Heart left ventricle (tissue), 13 donors: ENCODE measurements at regions not wholly inside any gene's neighbourhood (a gene's known extent, or its start where the extent isn't known, plus 50 kb on each side); places are given as distances from the start of the nearest gene placed in this dataset.

ENCODE experiments used
- CTCF ChIP-seq, 12 donors: fragments of 200-600 bp; sonication (generic) in 4 of 12; IDR thresholded peaks; one replicate each; pipeline versions ENCODE4 v1.5.0 to v1.8.0; 2018 to 2022; ENCODE audit warnings: antibody characterized with exemption in 12 of 12, mild to moderate bottlenecking in 5 of 12
- POLR2A ChIP-seq, 2 donors: fragments of 450-650 bp; IDR thresholded peaks; one replicate each; pipeline ENCODE4 v1.6.1; 2017; ENCODE audit warnings: antibody characterized with exemption in 2 of 2, mild to moderate bottlenecking in 2 of 2, moderate library complexity in 2 of 2
- donor health status: ischemic (EF 13 %, LVEDD 7.1; RV severe dilation, severe dysfunction).
- donor health status: DM: no; HTN: yes; CAD: no.
- donor health status: DM: no; HTN: no; CAD: no.
- donor health status: ischemic (EF 25% LVEDD 6.9; RV normal size, moderate dysfunction).
- donor health status: ischemic (EF 25% LVEDD 5.7; RV mildly dilated, moderate dysfunction).
- donor health status: ischemic (EF 35%, LVEDD 5.7; RV mildly dilated, moderate dysfunction).
- donor health status: nonischemic (EF 11% LVEDD 7.7; RV severe dilation, severe dysfunction).
- donor health status: DM: yes; HTN: yes; CAD: no.
- donor health status: PGD.
- donor health status: ischemic (EF 29% LVEDD 5.4; RV normal size, mild dysfunction).
- donor health status: nonischemic (EF 23%, LVEDD 6.1; RV moderate dilation, normal function).

- no peak for TF ChIP-seq CTCF (IDR thresholded peaks at IDR 0.05)
- no peak for TF ChIP-seq POLR2A (IDR thresholded peaks at IDR 0.05)
Measured at GRCh38 chr19:32223106-32223505, 122.3 kb upstream of the ZNF507 start.
